Endothelial cell of umbilical vein (primary cell): ENCODE measurements at regions not wholly inside any gene's neighbourhood (a gene's known extent, or its start where the extent isn't known, plus 50 kb on each side); places are given as distances from the start of the nearest gene placed in this dataset.

Source experiments
- CTCF ChIP-seq, 2 donors: IDR thresholded peaks; 1 replicate in 1 of 2; 2 replicates in 1 of 2; pipeline ENCODE4 v1.5.1; 2011; ENCODE audit warnings: low read length in 2 of 2, mild to moderate bottlenecking in 2 of 2, moderate library complexity in 2 of 2, control low read depth in 1 of 2, inconsistent platforms in 1 of 2, low read depth in 1 of 2; ENCODE audit not compliant: insufficient read depth in 1 of 2; ENCODE audit errors: extremely low read depth in 1 of 2
- EZH2 ChIP-seq: IDR thresholded peaks from 2 replicates; pipeline ENCODE4 v1.6.1; 2012; ENCODE audit warnings: borderline replicate concordance, low read depth, mild to moderate bottlenecking, moderate library complexity, low read length, inconsistent platforms; ENCODE audit not compliant: severe bottlenecking
- JUN ChIP-seq: IDR thresholded peaks from 2 replicates; pipeline ENCODE4 v1.6.1; 2011; ENCODE audit warnings: borderline replicate concordance, low read depth; ENCODE audit not compliant: insufficient read length, insufficient read depth
- MAX ChIP-seq: IDR thresholded peaks from 2 replicates; pipeline ENCODE4 v1.6.1; 2011; ENCODE audit not compliant: insufficient read depth, insufficient read length
- MYC ChIP-seq: IDR thresholded peaks from one replicate; pipeline ENCODE4 v1.6.1; 2011; ENCODE audit warnings: mild to moderate bottlenecking, low read depth, low read length
- POLR2A ChIP-seq: IDR thresholded peaks from 2 replicates; pipeline ENCODE4 v1.6.1; 2012; ENCODE audit warnings: low read depth, mild to moderate bottlenecking, control low read depth, low read length
- POLR2AphosphoS5 ChIP-seq: IDR thresholded peaks from 2 replicates; pipeline ENCODE4 v1.6.1; 2012; ENCODE audit warnings: low read depth, mild to moderate bottlenecking, control low read depth, low read length, moderate library complexity; ENCODE audit not compliant: insufficient read depth

- TF ChIP-seq POLR2A (no peak), CTCF (IDR thresholded peaks at IDR 0.05; ENCODE audit: extremely low read depth in 1 of 2, insufficient read depth in 1 of 2, low read depth in 1 of 2, low read length in 2 of 2) (no peak), MYC (no peak), EZH2 (no peak), JUN (no peak), POLR2AphosphoS5 (no peak), MAX (no peak)
These were observed 549.0 kb upstream of the PKDCC start for GRCh38 chr2:41498781-41499180.
